Hepatocyte (in vitro differentiated cells): ENCODE measurements at regions not wholly inside any gene's neighbourhood (a gene's known extent, or its start where the extent isn't known, plus 50 kb on each side); places are given as distances from the start of the nearest gene placed in this dataset.

Source experiments
- DNase-seq: peaks from one replicate; pipeline ENCODE4 v3.0.0-alpha.2; 2016; ENCODE audit warnings: low spot score
- H2AFZ ChIP-seq: fragments of 200-600 bp; sonication (generic); 2 replicates; pipeline ENCODE4 v1.6.0; 2016; ENCODE audit warnings: antibody characterized with exemption, mild to moderate bottlenecking
- H3K27ac ChIP-seq: fragments of 200-600 bp; sonication (generic); 2 replicates; pipeline ENCODE4 v1.5.1; 2016; ENCODE audit warnings: mild to moderate bottlenecking
- H3K27me3 ChIP-seq: fragments of 200-600 bp; sonication (generic); 2 replicates; pipeline ENCODE4 v1.6.1; 2016
- H3K36me3 ChIP-seq: fragments of 200-600 bp; sonication (generic); replicated peaks from 2 replicates; pipeline ENCODE4 v1.5.1; 2016; ENCODE audit warnings: low read depth; ENCODE audit not compliant: insufficient read depth
- H3K4me1 ChIP-seq: fragments of 200-600 bp; sonication (generic); 2 replicates; pipeline ENCODE4 v1.5.1; 2016; ENCODE audit warnings: mild to moderate bottlenecking, moderate library complexity; ENCODE audit not compliant: insufficient read depth
- H3K4me2 ChIP-seq: fragments of 200-600 bp; sonication (generic); 2 replicates; pipeline ENCODE4 v1.6.0; 2016
- H3K4me3 ChIP-seq: fragments of 200-600 bp; sonication (generic); 2 replicates; pipeline ENCODE4 v1.5.1; 2016; ENCODE audit warnings: mild to moderate bottlenecking
- H3K79me2 ChIP-seq: fragments of 200-600 bp; sonication (generic); 2 replicates; pipeline ENCODE4 v1.6.0; 2017; ENCODE audit warnings: mild to moderate bottlenecking
- H3K9me2 ChIP-seq: fragments of 200-600 bp; sonication (generic); replicated peaks from 2 replicates; pipeline ENCODE4 v1.6.0; 2017; ENCODE audit warnings: mild to moderate bottlenecking; ENCODE audit not compliant: insufficient read depth
- H3K9me3 ChIP-seq: fragments of 200-600 bp; sonication (generic); 2 replicates; pipeline ENCODE4 v1.5.1; 2016; ENCODE audit warnings: low read depth, mild to moderate bottlenecking
- H4K20me1 ChIP-seq: fragments of 200-600 bp; sonication (generic); 2 replicates; pipeline ENCODE4 v1.6.0; 2016; ENCODE audit warnings: mild to moderate bottlenecking; ENCODE audit not compliant: insufficient read depth, poor library complexity, severe bottlenecking
- EZH2 ChIP-seq: fragments of 200-600 bp; sonication (generic); IDR thresholded peaks from 2 replicates; pipeline ENCODE4 v1.6.1; 2016; ENCODE audit warnings: antibody characterized with exemption, mild to moderate bottlenecking, borderline replicate concordance
- EZH2phosphoT487 ChIP-seq: fragments of 200-600 bp; sonication (generic); IDR thresholded peaks from one replicate; pipeline ENCODE4 v1.6.1; 2018; ENCODE audit warnings: antibody characterized with exemption, mild to moderate bottlenecking, low read depth, moderate library complexity; ENCODE audit not compliant: unreplicated experiment, severe bottlenecking
- WGBS: methylation state at CpG from one replicate; pipeline ENCODE4 v1.1.6; 2016; ENCODE audit warnings: low lambda C conversion rate; ENCODE audit errors: missing lambda C conversion rate; 5-methylcytosine and 5-hydroxymethylcytosine counted together
- TF ChIP-seq, protein P1 (sequence below): fragments of 200-600 bp; sonication (generic); IDR thresholded peaks from 2 replicates; pipeline ENCODE4 v1.5.1; 2016; ENCODE audit warnings: antibody characterized with exemption, mild to moderate bottlenecking; ENCODE audit not compliant: poor library complexity

DNA sequence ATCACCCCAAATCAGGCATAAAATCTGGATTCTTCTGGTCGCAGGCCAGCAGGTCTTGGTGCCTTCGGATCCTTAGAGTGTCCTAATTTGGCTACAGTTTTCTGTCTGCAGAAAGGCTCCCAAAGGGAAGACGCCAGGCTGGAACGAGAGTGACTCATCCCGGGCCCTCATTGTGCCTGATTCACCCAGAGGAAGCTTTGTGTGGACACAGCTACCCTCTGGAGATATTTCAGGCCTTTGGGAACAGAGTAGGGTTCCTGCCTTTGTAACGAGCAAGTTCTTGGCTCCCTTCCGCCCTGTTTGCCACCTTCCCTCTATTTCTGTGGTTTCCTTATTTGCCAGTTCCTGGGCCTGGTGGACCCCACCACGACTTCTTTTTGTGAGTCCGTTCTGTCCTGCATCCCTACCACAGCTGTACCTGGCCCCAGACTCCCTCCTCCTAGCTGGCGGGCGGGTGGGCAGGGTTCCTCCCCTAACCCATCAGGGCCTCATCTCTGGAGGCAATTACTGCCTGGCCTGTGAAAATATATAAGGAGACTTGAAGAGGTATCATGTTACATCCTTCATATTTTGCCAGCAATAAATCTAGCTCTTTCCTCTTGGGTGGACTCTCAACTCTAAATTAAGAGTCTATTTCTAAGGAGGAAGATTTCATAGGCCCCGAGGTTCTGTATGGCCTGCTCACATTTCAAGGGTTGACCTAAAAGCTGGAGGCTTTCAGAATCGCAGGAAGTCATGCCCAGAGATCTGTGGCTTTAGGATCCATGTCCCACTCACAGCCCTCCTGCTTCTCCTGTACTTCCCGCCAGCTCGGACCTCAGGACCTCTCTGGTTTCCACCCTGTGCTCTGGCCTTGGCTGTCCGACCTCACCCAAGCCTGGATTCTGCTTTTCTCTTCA, 219.2 kb upstream of the ZNF32 start:
- Histone ChIP-seq H4K20me1 (no peaks in the 10 kb centered on the region), H3K36me3 (no peaks in the 10 kb centered on the region), H3K4me1 (peaks cover 32% of the 10 kb centered on the region), H3K9me2 (no peaks in the 10 kb centered on the region), H3K27ac (peak overlapping the region; percentile 57), H3K4me2 (no peak overlapping the region), H3K4me3 (no peak overlapping the region), H3K79me2 (no peaks in the 10 kb centered on the region), H2AFZ (no peak overlapping the region), H3K9me3 (no peaks in the 10 kb centered on the region), H3K27me3 (no peaks in the 10 kb centered on the region)
- DNase-seq = no peak
- TF ChIP-seq, protein P1, sequence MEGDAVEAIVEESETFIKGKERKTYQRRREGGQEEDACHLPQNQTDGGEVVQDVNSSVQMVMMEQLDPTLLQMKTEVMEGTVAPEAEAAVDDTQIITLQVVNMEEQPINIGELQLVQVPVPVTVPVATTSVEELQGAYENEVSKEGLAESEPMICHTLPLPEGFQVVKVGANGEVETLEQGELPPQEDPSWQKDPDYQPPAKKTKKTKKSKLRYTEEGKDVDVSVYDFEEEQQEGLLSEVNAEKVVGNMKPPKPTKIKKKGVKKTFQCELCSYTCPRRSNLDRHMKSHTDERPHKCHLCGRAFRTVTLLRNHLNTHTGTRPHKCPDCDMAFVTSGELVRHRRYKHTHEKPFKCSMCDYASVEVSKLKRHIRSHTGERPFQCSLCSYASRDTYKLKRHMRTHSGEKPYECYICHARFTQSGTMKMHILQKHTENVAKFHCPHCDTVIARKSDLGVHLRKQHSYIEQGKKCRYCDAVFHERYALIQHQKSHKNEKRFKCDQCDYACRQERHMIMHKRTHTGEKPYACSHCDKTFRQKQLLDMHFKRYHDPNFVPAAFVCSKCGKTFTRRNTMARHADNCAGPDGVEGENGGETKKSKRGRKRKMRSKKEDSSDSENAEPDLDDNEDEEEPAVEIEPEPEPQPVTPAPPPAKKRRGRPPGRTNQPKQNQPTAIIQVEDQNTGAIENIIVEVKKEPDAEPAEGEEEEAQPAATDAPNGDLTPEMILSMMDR = no peak
- TF ChIP-seq EZH2 = no peak
- TF ChIP-seq EZH2phosphoT487 = no peak
- 81% methylated on average over 16 of the region's 16 CpGs for WGBS

DNA sequence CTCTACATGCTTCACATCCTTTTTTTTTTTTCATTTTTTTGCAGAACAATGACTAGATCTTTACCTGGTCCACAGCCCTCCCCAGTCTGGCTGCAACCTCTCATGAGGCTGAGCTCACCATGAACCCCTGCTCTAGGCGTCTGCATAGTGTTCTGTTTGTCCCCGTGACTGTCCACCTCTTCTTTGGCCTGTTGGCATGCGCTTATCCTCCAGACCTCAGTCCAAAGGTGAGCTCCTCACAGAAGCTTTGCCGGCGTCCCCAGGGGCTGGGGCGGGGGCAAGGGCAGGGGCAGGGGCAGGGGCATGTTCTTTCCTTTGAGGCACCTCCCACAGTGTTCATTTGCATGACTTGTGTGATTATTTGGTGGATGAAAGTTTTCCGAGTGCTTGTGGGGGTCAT, 218.4 kb upstream of the ZNF32 start:
- no peaks in the 10 kb centered on the region for H4K20me1 ChIP-seq
- H3K4me1 ChIP-seq = peaks cover 37% of the 10 kb centered on the region
- H3K9me3 ChIP-seq = no peaks in the 10 kb centered on the region
- no peaks in the 10 kb centered on the region for H3K79me2 ChIP-seq
- H3K36me3 ChIP-seq = no peaks in the 10 kb centered on the region
- no peaks in the 10 kb centered on the region for H3K27me3 ChIP-seq
- H2AFZ ChIP-seq = no peak overlapping the region
- H3K4me2 ChIP-seq = no peak overlapping the region
- no peak overlapping the region for H3K4me3 ChIP-seq
- TF ChIP-seq EZH2phosphoT487 (no peak), EZH2 (no peak)
- TF ChIP-seq, protein P1 = no peak
- H3K27ac ChIP-seq = no peak overlapping the region
- WGBS = 80% methylated on average over 7 of the region's 7 CpGs
- DNase-seq = no peak
- H3K9me2 ChIP-seq = no peaks in the 10 kb centered on the region

- Histone ChIP-seq H3K4me3 (no peak overlapping the region), H3K36me3 (no peaks in the 10 kb centered on the region), H3K4me1 (peaks cover 37% of the 10 kb centered on the region), H4K20me1 (no peaks in the 10 kb centered on the region), H3K79me2 (no peaks in the 10 kb centered on the region), H3K9me2 (no peaks in the 10 kb centered on the region), H3K27ac (no peak overlapping the region), H3K27me3 (no peaks in the 10 kb centered on the region), H3K9me3 (no peaks in the 10 kb centered on the region), H3K4me2 (no peak overlapping the region), H2AFZ (no peak overlapping the region)
- DNase-seq = no peak
- TF ChIP-seq EZH2phosphoT487 = no peak
- TF ChIP-seq EZH2 = no peak
- TF ChIP-seq, protein P1 = no peak
- WGBS = 91% methylated on average over 6 of the region's 6 CpGs
These were observed 218.0 kb upstream of the ZNF32 start for GRCh38 chr10:43866712-43867111.
